ENCODE measurements at regions not wholly inside any gene's neighbourhood (a gene's known extent, or its start where the extent isn't known, plus 50 kb on each side); places are given as distances from the start of the nearest gene placed in this dataset.
"Not testable (repeated sequence)": the region's sequence is repeated elsewhere in the genome, so short reads cannot be mapped to it uniquely, and the experiment has no call there.

GRCh38 chr7:82506208-82506607 lies 62.6 kb upstream of the CACNA2D1 start:
- H2AFZ ChIP-seq (ENCODE audit: low read depth) = no peak overlapping the region
- ChIA-PET CTCF (interaction anchor here (0.7 to 2.4 kb wide), 4 partner anchors 9 to 461 kb away, joined by 4 to 13 read pairs (median 4); no protein-coding TSS in a partner anchor), POLR2A (no interaction called here)
- no peak for DNase-seq
- TF ChIP-seq YY1 (IDR thresholded peaks at IDR 0.05; ENCODE audit: low read depth) = no peak
- TF ChIP-seq FOSL2 (IDR thresholded peaks at IDR 0.05; ENCODE audit: borderline replicate concordance, low read depth) = no peak
- no peak for TF ChIP-seq FOXM1 (IDR thresholded peaks at IDR 0.05; ENCODE audit: low read depth)
- no peak for TF ChIP-seq NRF1 (IDR thresholded peaks at IDR 0.05; ENCODE audit: low read depth, low read length)
- 88% methylated on average over 2 of the region's 2 CpGs for WGBS (ENCODE audit: low lambda C conversion rate)
- no peak overlapping the region for H3K4me3 ChIP-seq (ENCODE audit: low read depth in 2 of 2, low read length in 1 of 2)
- no peaks in the 10 kb centered on the region for H3K9me3 ChIP-seq
- H3K9ac ChIP-seq = no peak overlapping the region
- no peak overlapping the region for H3K4me2 ChIP-seq
- no peak overlapping the region for H3K27ac ChIP-seq (ENCODE audit: low read depth in 2 of 2, low read length in 1 of 2)
- no peaks in the 10 kb centered on the region for H3F3A ChIP-seq (replicated peaks; ENCODE audit: insufficient read depth)
- no peaks in the 10 kb centered on the region for H3K9me2 ChIP-seq
- no peaks in the 10 kb centered on the region for H4K20me1 ChIP-seq (ENCODE audit: insufficient read depth)
- H3K36me3 ChIP-seq (replicated peaks in 1 of 2; ENCODE audit: control insufficient read depth in 1 of 2, insufficient read depth in 2 of 2, low read length in 1 of 2) = no peaks in the 10 kb centered on the region
- H3K79me2 ChIP-seq (ENCODE audit: insufficient read depth) = no peaks in the 10 kb centered on the region
- no peaks in the 10 kb centered on the region for H3K27me3 ChIP-seq (ENCODE audit: insufficient read depth)
- no peaks in the 10 kb centered on the region for H3K4me1 ChIP-seq (ENCODE audit: control insufficient read depth in 1 of 2, insufficient read depth in 2 of 2, low read depth in 1 of 2, low read length in 1 of 2)

GRCh38 chr7:82501346-82501745 lies 57.8 kb upstream of the CACNA2D1 start:
- Histone ChIP-seq H3K27ac (ENCODE audit: low read depth in 2 of 2, low read length in 1 of 2) (no peak overlapping the region), H3K9me3 (no peaks in the 10 kb centered on the region), H3K4me1 (ENCODE audit: control insufficient read depth in 1 of 2, insufficient read depth in 2 of 2, low read depth in 1 of 2, low read length in 1 of 2) (no peaks in the 10 kb centered on the region; a peak in 1 of 4 replicates), H3K9ac (no peak overlapping the region), H3K36me3 (replicated peaks in 1 of 2; ENCODE audit: control insufficient read depth in 1 of 2, insufficient read depth in 2 of 2, low read length in 1 of 2) (no peaks in the 10 kb centered on the region), H3K9me2 (no peaks in the 10 kb centered on the region), H2AFZ (ENCODE audit: low read depth) (no peak overlapping the region), H3K79me2 (ENCODE audit: insufficient read depth) (no peaks in the 10 kb centered on the region), H3K4me3 (ENCODE audit: low read depth in 2 of 2, low read length in 1 of 2) (no peak overlapping the region), H3K27me3 (ENCODE audit: insufficient read depth) (no peaks in the 10 kb centered on the region), H3F3A (replicated peaks; ENCODE audit: insufficient read depth) (no peaks in the 10 kb centered on the region), H3K4me2 (no peak overlapping the region), H4K20me1 (ENCODE audit: insufficient read depth) (no peaks in the 10 kb centered on the region)
- TF ChIP-seq GATA2 (CRISPR knock-in tag; IDR thresholded peaks at IDR 0.05) (no peak), MAX (IDR thresholded peaks at IDR 0.05; ENCODE audit: low read depth) (no peak), ZBTB33 (IDR thresholded peaks at IDR 0.05; ENCODE audit: borderline replicate concordance, low read depth) (no peak), JUND (IDR thresholded peaks at IDR 0.05) (no peak), POLR2AphosphoS5 (IDR thresholded peaks at IDR 0.05; ENCODE audit: low read depth, low read length) (no peak), CTCF (IDR thresholded peaks at IDR 0.05) (no peak), NFIC (IDR thresholded peaks at IDR 0.05; ENCODE audit: borderline replicate concordance) (no peak), ELF1 (IDR thresholded peaks at IDR 0.05) (no peak), TCF12 (IDR thresholded peaks at IDR 0.05) (no peak), YY1 (IDR thresholded peaks at IDR 0.05; ENCODE audit: low read depth) (no peak), REST (IDR thresholded peaks at IDR 0.05; ENCODE audit: low read depth, low read length) (no peak), NRF1 (IDR thresholded peaks at IDR 0.05; ENCODE audit: low read depth, low read length) (no peak), FOXM1 (IDR thresholded peaks at IDR 0.05; ENCODE audit: low read depth) (no peak), FOSL2 (IDR thresholded peaks at IDR 0.05; ENCODE audit: borderline replicate concordance, low read depth) (no peak)
- 58% methylated on average over 4 of the region's 4 CpGs for WGBS (ENCODE audit: low lambda C conversion rate)
- no peak for DNase-seq
- CTCF ChIA-PET = interaction anchor here (1.1 to 1.8 kb wide), 2 partner anchors 10 to 17 kb away, joined by 3 to 4 read pairs; no protein-coding TSS in a partner anchor
- POLR2A ChIA-PET = no interaction called here

GRCh38 chr7:82499546-82499945 lies 56.0 kb upstream of the CACNA2D1 start:
- H2AFZ ChIP-seq (ENCODE audit: low read depth); H3K9me3 ChIP-seq; H3K9ac ChIP-seq; H3K4me3 ChIP-seq (ENCODE audit: low read depth in 2 of 2, low read length in 1 of 2); H3K4me1 ChIP-seq (ENCODE audit: control insufficient read depth in 1 of 2, insufficient read depth in 2 of 2, low read depth in 1 of 2, low read length in 1 of 2); H3K9me2 ChIP-seq; H4K20me1 ChIP-seq (ENCODE audit: insufficient read depth); H3K27me3 ChIP-seq (ENCODE audit: insufficient read depth); H3K79me2 ChIP-seq (ENCODE audit: insufficient read depth); H3F3A ChIP-seq (replicated peaks; ENCODE audit: insufficient read depth); H3K27ac ChIP-seq (ENCODE audit: low read depth in 2 of 2, low read length in 1 of 2); H3K4me2 ChIP-seq; POLR2A ChIA-PET; DNase-seq; H3K36me3 ChIP-seq (replicated peaks in 1 of 2; ENCODE audit: control insufficient read depth in 1 of 2, insufficient read depth in 2 of 2, low read length in 1 of 2): not testable (repeated sequence)
- CTCF ChIA-PET = interaction anchor here (0.9 to 1.3 kb wide), 2 partner anchors 18 to 47 kb away, joined by 3 to 8 read pairs; no protein-coding TSS in a partner anchor
- 95% methylated on average over 17 of the region's 21 CpGs for WGBS (ENCODE audit: low lambda C conversion rate)
